ENCODE measurements at regions not wholly inside any gene's neighbourhood (a gene's known extent, or its start where the extent isn't known, plus 50 kb on each side); places are given as distances from the start of the nearest gene placed in this dataset.

GRCh38 chr7:155889636-155890511, 77.6 kb upstream of the SHH start:
- WGBS (ENCODE audit: insufficient coverage) = 97% methylated on average over 15 of the region's 24 CpGs

More at GRCh38 chr7:155889636-155890511, 77.6 kb upstream of the SHH start:
- no peaks in the 10 kb centered on the region for H3K27me3 ChIP-seq (replicated peaks in 1 of 4; ENCODE audit: control extremely low read depth in 1 of 4, control insufficient read depth in 3 of 4, insufficient read depth in 4 of 4, low read length in 3 of 4)
- H2AFZ ChIP-seq (ENCODE audit: insufficient read depth, low read depth, low read length, poor library complexity, severe bottlenecking) = no peak overlapping the region
- ChIA-PET CTCF (no interaction called here), POLR2A (no interaction called here)
- Mint-ChIP-seq H3K27me3 (peaks cover 6% of the 10 kb centered on the region), H3K4me1 (no peaks in the 10 kb centered on the region), H3K9me3 (ENCODE audit: insufficient read depth) (no peaks in the 10 kb centered on the region), H3K27ac (no peak overlapping the region), H3K4me3 (no peak overlapping the region)
- no peaks in the 10 kb centered on the region for H3K79me2 ChIP-seq (ENCODE audit: control insufficient read depth, insufficient read depth, low read length)
- ATAC-seq (ENCODE audit: low read depth) (no peak), DNase-seq (no peak)
- intact Hi-C loops (cut with micrococcal nuclease) = no loop called here
- H3K9me3 ChIP-seq (ENCODE audit: control extremely low read depth in 1 of 3, control insufficient read depth in 2 of 3, insufficient read depth in 1 of 3, low read length in 2 of 3) = peaks cover 0 to 17% (median 0%) of the 10 kb centered on the region in 3 donors
- no peaks in the 10 kb centered on the region for H4K20me1 ChIP-seq (ENCODE audit: control insufficient read depth, insufficient read depth, low read length, poor library complexity, severe bottlenecking)
- no peak overlapping the region for H3K4me3 ChIP-seq (ENCODE audit: control extremely low read depth in 1 of 5, extremely low read depth in 1 of 5, insufficient read depth in 1 of 5, low read depth in 2 of 5, low read length in 4 of 5)
- no peak overlapping the region for H3K4me2 ChIP-seq (replicated peaks; ENCODE audit: low read depth, low read length, poor library complexity, severe bottlenecking)
- TF ChIP-seq EZH2 (IDR thresholded peaks at IDR 0.05; ENCODE audit: borderline replicate concordance, insufficient read depth, low read depth, low read length, poor library complexity, severe bottlenecking) (no peak), CTCF (IDR thresholded peaks at IDR 0.05) (no peak)
- no peaks in the 10 kb centered on the region for H3K4me1 ChIP-seq (ENCODE audit: control insufficient read depth in 2 of 2, insufficient read depth in 2 of 2, low read length in 2 of 2)
- H3K9ac ChIP-seq (ENCODE audit: low read length) = no peak overlapping the region
- H3K36me3 ChIP-seq (replicated peaks in 1 of 2; ENCODE audit: control extremely low read depth in 1 of 2, control insufficient read depth in 1 of 2, extremely low read depth in 1 of 2, insufficient read depth in 2 of 2, low read length in 1 of 2) = no peaks in the 10 kb centered on the region
- no peak overlapping the region for H3K27ac ChIP-seq (ENCODE audit: low read length in 2 of 2)

All from B cell (primary cell).